HG03460 (cell line): ENCODE measurements at regions not wholly inside any gene's neighbourhood (a gene's known extent, or its start where the extent isn't known, plus 50 kb on each side); places are given as distances from the start of the nearest gene placed in this dataset.
"Not testable (repeated sequence)": the region's sequence is repeated elsewhere in the genome, so short reads cannot be mapped to it uniquely, and the experiment has no call there.

ENCODE experiments used
- ATAC-seq: cut with Tn5 transposase; IDR thresholded peaks from one replicate; pipeline ENCODE4 v1.9.1; 2021; ENCODE audit not compliant: unreplicated experiment

DNA sequence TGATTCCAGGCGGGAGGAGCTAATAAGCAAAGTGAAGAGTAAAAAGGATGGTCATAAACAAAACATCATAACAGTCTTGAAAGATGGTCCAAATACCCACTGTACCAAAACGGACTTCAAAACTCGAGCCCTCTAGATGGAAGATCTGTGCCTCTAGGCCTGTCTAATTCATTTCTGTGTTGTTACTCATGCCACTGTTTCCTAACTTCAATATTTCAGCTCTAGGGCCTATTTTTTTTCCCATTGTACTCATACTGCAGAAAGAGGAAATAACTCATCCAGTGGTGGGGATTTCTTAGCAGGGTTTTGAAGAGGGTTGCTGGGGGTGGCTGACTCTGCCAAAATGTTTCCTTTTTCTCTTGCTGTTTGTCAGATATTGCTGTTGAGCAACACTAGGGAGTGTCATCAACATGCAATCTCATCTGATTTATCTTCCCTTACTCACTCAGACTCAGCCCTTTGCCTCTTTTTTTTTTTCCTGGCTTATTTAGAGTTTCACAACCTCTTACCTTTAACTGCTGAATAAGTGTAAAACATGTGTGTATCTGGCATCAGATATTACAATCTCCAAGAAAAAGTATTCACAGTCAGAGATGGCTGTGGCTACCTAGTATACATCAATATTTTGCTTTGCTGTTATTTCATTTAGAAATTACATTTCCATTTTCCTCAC, 189.6 kb downstream of the DUSP6 start:
- ATAC-seq = no peak

DNA sequence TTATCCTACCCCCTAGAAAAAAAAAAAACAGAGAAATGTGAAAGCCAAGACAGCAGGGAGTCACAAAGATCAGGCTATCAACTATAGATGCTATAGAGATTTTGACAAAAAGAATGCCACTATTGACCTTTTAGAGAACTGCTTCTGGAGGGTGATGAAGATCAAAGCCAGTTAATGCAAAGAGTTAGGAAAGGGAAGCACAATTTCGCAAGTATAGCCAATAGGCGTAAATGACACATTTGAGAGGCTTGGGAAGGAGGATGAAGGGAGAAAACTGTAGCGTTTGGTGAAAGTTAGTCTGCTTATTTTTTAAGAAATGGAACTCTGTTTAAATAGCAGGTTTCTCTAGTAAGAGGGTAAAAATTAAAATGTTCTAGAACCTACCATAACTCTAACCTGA, 190.7 kb downstream of the DUSP6 start:
- no peak for ATAC-seq

DNA sequence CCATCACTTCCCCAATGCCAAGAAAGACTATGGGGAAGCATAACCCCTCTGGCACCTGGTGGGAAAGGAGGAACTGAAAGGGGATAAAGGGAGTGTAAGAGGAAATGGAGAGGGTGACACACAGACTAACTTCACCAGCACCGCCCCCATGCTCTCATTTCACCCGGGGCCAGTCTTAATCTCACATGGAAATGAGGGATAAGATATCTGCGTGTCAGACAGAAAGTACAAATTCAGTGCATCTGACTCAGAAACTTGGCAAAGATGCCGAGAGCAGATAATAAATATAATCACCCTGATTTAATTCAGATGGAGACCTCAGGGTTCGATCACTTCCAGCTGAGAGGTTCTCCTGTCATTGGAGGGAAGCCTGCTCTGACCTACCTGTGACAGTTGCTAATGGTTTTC, 191.6 kb downstream of the DUSP6 start:
- no peak for ATAC-seq

DNA sequence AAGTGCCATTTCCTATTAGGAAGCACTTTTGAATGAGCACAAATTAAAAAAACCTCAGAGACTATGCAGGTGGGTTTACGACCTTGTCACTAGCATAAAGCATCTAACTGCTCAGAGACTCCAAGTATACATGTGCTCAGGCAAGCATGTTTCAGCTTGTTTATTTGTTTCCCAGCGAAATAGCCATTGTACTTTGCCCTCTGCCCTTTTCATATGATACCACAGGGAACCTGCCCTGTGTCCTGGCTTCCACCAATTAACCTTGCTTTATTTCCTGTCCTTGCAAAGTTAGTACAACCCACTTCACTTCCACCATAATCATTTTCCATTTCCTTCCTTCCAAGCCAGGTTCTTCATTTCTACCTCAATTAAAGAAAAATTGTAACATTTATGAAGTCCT, 194.9 kb downstream of the DUSP6 start:
- ATAC-seq = no peak

DNA sequence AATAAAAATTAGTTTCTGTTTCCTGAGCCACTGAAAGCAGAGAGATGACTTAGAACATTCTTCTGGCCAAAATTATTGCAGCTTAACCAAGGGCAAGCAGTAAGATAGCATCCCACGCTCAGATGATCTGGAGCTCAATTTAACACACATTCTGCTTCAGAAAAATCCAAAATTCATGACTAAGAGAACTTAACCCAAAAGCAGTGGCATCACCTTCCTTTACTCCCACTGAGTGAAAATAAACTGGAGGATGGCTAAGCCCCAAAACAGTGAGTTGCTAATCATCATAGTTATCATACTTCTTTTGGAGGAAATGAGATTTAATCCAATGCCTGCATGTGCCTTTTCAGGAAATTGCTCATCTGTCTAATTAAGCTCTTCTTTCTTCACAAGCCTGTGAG, 195.4 kb downstream of the DUSP6 start:
- no peak for ATAC-seq

DNA sequence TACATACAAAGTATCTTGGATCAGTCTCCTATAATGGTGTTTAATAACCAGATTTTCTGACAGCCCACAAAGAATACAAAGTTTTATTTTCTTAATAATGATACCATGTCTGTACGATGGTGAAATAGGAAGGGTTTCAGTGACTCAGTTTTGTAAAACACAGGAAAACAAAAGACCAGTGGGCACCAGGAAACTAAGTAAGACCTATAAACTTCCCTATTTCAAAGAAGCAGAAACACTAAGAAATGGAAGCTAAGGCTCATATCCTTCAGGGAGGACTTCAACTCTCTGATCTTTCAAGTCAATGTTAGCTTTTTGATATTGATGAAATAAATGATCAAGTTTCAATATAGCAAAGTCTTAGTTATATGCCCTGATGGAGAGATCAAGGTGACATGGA, 196.0 kb downstream of the DUSP6 start:
- ATAC-seq = no peak

DNA sequence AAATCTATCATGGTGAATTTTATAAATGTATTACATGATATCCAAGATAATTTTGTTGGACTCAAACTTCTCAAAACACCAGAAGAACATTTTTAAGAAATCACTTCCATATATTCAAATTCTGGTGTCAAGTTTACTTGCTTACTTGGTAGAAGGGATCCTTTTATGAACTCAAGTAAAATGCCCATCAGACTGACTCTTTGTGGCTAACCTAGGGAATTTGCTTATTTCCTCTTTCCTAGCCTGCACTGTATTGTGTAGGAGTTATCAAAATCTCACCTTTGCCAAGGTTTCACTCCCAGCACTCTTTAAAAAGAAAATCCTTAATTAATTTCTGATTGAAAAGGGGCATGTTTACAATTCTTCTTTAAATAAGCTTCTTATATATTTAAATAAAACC, 196.5 kb downstream of the DUSP6 start:
- no peak for ATAC-seq

DNA sequence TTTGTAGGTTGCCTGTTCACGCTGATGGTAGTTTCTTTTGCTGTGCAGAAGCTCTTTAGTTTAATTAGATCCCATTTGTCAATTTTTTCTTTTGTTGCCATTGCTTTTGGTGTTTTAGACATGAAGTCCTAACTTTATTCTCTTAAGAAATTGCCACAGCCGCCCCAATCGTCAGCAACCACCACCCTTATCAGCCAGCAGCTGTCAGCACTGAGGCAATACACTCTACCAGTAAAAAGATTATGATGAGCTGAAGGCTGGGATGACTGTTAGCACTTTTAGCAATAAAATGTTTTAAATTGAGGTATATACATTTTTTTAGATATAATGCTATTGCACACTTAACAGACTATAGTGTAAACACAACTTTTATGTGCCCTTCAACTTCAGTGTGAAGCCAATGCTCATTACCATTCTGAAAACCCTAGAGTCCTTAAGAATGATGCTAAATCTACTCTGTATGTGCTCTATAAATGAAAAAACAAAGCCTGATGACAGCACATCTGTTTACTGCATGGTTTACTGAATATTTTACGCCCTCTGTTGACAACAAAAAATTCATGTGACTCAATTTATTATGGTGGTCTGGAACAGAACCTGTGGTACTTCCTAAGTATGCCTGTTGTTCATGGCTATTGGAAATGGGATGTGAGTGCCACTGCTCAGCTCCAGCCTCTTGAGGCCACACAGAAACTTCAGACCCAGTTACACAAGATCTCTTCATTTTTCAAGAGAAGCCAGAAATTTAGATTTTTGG, 197.4 kb downstream of the DUSP6 start:
- no peak for ATAC-seq

DNA sequence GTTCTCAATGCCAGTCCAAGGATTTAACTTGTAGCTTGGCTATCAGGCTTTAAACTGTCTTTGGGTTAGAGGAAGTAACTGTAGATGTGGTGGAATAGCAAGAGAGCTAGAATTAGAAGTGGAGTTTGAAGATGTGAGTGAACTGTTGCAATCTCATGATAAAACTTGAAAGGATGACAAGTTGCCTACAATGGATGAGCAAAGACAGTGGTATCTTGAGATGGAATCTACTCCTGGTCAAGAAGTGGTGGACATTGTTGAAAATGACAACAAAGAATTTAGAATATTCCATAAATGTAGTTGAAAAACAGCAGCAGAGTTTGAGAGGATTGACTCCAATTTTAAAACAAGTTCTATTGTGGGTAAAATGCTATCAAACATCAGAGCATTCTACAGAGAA, 199.0 kb downstream of the DUSP6 start:
- ATAC-seq = no peak

DNA sequence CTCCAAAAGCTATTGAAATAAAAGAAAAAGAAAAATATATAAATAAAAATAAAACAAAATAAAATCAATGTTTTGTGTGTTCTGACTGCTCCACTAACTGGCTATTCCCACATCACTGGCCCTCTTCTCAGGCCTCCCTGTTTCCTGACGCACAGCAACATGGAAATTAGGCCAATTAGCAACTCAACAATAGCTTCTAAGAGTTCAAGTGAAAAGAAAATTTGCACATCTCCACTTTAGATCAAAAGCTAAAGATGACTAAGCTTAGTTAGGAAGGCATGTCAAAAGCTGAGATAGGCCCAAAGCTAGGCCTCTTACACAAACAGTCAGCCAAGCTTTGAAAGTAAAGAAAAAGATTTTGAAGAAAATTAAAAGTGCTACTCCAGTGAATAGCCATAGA, 200.8 kb downstream of the DUSP6 start:
- ATAC-seq = no peak

DNA sequence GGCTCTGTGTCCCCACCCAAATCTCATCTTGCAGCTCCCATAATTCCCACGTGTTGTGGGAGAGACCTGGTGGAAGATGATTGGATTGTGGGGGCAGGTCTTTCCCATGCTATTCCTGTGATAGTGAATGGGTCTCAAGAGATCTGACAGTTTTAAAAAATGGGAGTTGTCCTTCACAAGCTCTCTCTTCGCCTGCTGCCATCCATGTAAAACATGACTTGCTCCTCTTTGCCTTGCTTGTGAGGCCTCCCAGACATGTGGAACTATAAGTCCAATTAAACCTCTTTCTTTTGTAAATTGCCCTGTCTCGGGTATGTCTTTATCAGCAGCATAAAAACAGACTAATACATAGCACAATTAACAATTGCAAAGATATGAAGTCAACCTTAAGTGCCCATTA, 201.5 kb downstream of the DUSP6 start:
- not testable (repeated sequence) for ATAC-seq

DNA sequence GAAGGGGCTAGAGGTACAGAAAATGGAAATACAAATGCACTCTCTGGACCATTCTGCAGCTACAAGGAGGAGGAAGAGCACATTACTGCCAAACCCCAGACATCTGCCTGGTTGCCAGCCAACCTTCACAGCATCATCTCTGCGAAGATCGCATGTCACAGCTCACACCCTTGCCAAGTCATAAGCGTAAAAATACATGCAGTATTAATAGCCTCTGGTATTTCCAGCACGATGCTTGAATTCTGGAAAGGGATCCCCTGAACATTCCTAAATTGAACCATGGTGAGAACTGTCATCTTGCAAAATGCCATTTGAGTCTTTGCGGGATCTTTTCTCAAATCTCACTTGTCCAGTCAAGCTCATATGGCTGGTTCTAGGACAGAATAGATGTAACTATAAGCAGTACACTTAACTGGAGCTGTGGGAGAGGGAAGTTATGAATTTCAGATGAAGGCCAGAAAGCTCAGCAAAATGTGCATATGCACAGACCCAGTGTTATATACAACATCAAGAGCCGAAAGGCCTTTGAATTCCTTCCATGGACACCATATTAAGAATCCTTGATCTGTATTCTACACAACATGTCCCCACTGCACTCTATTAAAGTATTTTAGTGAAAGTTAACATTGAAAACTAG, 211.6 kb downstream of the DUSP6 start:
- ATAC-seq = no peak

DNA sequence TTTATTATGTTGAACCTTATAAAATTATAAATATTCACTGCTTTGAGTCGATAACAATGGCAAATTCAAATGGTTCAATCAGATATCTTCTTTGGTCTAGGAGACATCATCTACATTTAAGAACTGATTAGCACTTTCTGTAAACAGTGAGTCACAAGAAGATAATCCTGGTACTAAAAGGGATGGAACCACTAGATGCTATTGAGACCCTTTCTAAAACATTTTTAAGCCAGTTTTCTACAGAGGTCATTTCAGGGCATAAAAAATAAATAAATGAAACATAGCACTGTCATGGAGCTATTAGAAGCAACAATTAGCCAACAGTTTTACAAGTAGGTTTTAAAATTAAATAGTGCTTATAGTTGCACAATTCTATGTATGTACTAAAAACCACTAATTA, 212.2 kb downstream of the DUSP6 start:
- ATAC-seq = no peak

DNA sequence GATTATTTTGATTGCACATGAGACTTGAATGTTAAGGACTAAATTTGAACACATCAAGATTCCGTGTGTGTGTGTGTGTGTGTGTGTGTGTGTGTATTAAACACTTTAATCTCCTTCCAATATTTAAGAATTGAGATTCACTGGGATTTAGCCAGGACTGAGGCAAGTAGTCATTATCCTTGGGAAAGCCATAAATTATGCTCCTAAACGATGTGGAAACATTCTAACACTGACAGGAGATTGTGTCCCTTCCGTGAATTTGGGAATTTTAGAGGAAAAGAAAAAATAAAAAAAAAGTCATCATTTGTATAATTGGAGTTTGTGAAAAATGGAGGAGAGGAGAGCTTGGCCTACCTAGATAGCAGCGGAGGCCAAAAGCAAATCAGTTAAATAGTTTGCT, 212.9 kb downstream of the DUSP6 start:
- ATAC-seq = no peak

DNA sequence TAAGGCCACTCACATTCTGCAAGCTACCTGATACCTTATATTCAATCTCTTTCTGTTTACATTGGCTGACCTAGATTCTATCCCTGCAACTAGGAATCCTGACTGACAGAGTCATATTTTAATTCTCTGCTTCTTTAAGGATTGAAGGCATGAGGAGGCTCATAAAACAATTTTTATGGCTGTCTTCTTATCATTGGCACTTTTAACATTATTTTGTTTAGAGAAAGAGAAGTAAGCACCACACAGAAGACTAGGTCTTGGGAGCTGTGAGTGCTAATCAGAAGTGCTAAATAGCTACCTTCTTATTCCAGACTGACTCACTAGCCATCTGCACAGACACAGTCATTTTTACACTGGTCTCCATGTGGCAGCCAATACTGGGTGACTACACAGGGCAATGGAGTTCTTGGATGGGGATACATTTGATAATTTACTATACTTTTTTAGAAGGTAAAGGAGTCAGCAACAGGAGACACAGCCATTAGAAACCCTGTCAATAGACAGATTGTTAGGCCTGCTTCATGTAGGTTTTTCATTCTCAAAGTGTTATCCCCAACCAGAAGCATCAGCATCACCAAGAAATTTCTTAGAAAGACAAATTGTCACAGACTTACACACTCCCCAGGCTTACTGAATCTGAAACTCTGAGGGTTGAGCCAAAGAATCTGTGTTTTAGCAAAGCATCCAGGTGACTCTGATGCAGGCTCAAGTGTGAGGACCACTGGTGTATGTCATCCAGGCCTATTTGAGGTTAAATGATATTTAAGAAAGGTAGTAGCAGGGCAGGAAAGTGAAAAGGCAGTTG, 214.1 kb downstream of the DUSP6 start:
- ATAC-seq = no peak

DNA sequence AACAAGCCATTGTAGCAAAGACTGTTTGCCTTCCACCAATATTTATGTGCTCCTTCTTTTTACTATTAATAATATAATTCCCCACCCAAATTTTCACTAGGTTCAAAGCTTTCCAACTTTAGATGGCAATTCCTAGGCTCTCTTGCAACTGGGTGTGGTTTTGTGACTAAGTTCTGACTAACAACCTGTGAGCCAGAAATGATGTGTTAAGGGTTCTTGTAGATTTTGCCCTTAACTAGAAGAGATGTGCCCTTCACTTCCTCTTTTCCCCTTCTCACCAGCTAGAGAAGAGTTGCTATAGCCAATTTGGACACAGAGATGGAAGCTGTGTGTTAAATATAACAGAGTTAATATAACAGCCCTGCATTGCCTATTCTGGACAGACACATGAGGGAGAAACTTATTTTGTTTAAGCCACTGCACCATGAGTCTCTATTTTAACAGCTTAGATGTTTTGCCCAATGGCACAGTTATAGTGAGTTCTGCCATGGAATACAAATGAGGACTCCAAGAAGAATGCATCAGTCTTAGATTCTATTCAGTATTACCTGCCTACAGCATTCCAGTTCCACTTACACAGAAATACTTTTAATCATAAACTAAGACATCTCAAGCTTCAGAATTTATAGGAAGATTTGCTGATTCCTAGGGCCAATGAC, 216.2 kb downstream of the DUSP6 start:
- no peak for ATAC-seq

DNA sequence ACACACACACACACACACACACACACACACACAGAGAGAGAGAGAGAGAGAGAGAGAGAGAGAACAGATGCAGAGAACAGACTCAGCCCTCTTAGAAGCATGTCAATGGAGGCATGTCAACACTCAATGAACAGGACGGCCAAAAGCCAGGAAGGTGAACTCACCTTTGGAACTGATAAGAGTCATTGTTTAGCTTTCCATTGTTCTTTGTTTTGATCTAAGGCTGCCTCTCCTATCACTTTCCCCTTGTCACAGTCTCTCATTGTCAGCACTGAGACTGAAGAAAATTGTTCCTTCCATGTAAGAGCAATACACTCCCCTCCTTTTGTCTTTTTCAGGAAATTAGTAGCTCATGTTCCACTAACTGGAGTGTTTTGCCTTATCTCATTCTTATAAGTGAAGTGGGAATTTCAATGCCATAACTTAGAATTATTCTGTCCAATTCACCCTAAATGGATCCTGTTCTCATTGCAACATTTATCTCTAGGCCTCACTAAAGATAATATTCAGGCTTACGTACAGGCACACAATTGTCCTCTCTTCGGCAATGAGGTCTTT, 218.0 kb downstream of the DUSP6 start:
- ATAC-seq = no peak

DNA sequence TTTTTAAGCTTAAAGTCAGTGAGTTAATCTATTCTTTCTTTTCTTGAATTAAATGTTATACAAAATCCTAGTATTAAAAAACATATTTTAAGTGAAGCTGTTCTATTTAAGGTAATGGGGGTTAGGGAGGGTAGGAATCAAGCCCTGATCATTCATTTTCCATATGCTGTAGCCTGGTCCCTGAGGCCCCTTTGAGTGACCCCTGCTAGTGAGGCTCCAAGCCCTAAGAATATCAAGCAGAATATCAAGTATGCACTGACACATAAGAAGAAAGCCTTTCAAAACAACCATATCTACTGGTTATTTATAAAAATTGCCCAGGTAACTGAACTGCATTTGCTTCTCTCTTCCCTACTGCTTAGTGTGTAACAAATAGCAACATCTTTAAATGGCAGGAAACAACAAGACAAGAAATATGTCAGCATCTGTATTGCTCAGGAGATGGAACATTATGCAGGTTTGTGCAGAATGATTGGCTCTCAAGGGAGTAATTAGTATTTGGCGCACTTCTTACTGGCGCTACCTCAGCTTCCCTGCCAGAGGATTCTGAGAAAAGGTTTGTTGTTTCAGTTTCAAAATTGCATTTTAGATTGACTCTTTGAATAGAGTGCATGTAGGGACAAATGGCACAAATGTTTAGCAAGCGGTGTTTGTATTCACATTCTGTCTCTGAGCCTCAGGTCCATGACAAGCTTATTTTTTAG, 223.0 kb downstream of the DUSP6 start:
- ATAC-seq = no peak

DNA sequence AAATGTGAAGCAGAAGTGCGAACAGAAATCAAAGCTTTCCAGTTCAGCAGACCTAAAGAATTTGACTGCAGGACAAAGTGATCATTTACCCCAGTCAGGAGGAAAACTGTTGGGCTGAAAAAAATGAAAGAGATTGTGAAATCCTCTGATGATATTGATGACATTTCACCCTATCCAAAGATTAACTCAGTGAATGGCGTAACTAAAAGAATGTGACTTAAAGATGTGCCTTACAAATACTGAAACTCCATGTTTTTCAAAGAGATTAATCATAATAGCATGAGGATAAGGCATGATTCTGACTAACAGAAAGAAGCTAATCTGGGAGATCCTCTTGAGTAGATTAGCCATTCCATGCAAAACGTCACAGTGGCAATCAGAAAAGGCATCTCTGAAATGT, 225.6 kb downstream of the DUSP6 start:
- no peak for ATAC-seq

DNA sequence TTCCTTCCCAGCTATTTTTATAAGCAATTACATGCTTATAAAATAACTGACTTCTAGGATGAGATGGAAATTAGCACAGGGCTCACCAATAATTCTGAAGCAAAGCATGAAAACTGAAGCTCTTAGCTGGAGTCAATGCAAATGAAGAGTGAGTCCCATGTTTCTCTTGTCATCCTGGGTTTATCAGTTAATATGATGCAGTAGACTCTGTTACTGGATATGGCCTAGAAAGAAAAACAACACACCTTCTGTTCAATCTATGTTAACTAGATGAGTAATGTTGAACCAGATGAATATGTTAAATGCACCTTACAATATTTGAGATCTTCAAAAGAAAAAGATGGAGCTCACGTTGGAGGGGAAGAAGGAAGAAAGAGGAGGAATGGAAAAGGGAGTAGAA, 229.4 kb downstream of the DUSP6 start:
- no peak for ATAC-seq
